WERI-Rb-1 (cell line): ENCODE measurements at regions not wholly inside any gene's neighbourhood (a gene's known extent, or its start where the extent isn't known, plus 50 kb on each side); places are given as distances from the start of the nearest gene placed in this dataset.

ENCODE experiments used
- DNase-seq: peaks from one replicate; pipeline ENCODE4 v3.0.0-alpha.2; 2020
- H3K27ac ChIP-seq: fragments of 250-450 bp; sonication (Bioruptor Pico); 2 replicates; pipeline ENCODE4 v1.5.1; 2020; ENCODE audit warnings: mild to moderate bottlenecking, moderate library complexity
- H3K27me3 ChIP-seq: fragments of 250-450 bp; sonication (Bioruptor Pico); 2 replicates; pipeline ENCODE4 v1.5.1; 2021; ENCODE audit warnings: mild to moderate bottlenecking, low read depth, moderate library complexity; ENCODE audit not compliant: insufficient read depth, severe bottlenecking
- H3K36me3 ChIP-seq: fragments of 250-450 bp; sonication (Bioruptor Pico); 2 replicates; pipeline ENCODE4 v1.5.1; 2020; ENCODE audit warnings: mild to moderate bottlenecking, moderate library complexity
- H3K4me3 ChIP-seq: 2 replicates; pipeline ENCODE4 v1.5.1; 2011; ENCODE audit warnings: low read depth, mild to moderate bottlenecking, control low read depth, low read length
- H3K9me3 ChIP-seq: fragments of 250-450 bp; sonication (Bioruptor Pico); 2 replicates; pipeline ENCODE4 v1.5.1; 2021; ENCODE audit warnings: mild to moderate bottlenecking, moderate library complexity; ENCODE audit not compliant: severe bottlenecking
- CTCF ChIP-seq: IDR thresholded peaks from 2 replicates; pipeline ENCODE4 v1.5.1; 2011; ENCODE audit warnings: low read depth, mild to moderate bottlenecking, control low read depth, inconsistent platforms, low read length

DNA sequence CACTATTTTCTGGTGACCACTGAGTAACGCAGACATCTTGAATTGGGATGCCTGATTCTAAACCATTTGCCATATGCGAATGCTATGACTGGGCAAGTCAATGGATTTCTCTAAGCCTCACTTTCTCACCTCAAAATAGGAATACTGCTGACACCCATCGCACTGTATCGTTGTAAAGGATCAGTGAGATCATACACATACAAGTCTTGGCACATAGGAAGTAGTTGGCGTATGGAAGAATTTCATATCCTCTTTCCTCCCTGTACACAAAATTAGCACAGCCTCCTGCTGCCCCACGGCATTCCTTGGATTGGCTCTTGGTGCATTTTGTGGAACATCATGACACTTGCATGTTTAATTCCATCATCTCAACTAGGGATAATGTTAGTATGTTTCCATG, 366.9 kb downstream of the CMPK2 start:
- Histone ChIP-seq H3K4me3 (no peak overlapping the region), H3K27ac (no peak overlapping the region), H3K27me3 (no peaks in the 10 kb centered on the region), H3K36me3 (no peaks in the 10 kb centered on the region), H3K9me3 (no peaks in the 10 kb centered on the region)
- no peak for TF ChIP-seq CTCF
- no peak for DNase-seq

DNA sequence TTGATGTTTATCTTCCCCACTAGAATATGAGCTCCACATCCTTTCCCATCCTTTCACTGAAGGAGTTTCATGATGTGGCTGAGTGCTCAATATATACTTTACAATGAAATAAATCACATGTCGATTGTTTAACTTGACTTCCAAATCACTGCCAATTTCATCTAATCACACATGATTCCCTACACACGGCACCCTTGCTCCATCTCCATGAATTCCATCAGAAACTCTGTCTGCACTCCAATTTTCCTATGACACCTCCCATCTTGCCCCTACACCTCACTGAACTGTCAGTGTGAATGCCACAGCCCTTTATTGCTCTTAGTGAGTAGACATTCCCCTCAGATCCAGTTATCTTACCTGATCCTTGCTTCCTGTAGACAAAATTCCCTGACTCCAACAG, 366.0 kb downstream of the CMPK2 start:
- Histone ChIP-seq H3K4me3 (no peak overlapping the region), H3K27ac (no peak overlapping the region), H3K9me3 (no peaks in the 10 kb centered on the region), H3K27me3 (no peaks in the 10 kb centered on the region), H3K36me3 (no peaks in the 10 kb centered on the region)
- TF ChIP-seq CTCF, result no peak
- no peak for DNase-seq

GRCh38 chr2:6506361-6506794, 359.3 kb downstream of the CMPK2 start:
- no peaks in the 10 kb centered on the region for H3K27me3 ChIP-seq
- H3K36me3 ChIP-seq, result no peaks in the 10 kb centered on the region
- H3K9me3 ChIP-seq, result no peaks in the 10 kb centered on the region
- no peak for DNase-seq
- H3K4me3 ChIP-seq, result no peak overlapping the region
- TF ChIP-seq CTCF, result no peak
- H3K27ac ChIP-seq, result no peak overlapping the region

DNA sequence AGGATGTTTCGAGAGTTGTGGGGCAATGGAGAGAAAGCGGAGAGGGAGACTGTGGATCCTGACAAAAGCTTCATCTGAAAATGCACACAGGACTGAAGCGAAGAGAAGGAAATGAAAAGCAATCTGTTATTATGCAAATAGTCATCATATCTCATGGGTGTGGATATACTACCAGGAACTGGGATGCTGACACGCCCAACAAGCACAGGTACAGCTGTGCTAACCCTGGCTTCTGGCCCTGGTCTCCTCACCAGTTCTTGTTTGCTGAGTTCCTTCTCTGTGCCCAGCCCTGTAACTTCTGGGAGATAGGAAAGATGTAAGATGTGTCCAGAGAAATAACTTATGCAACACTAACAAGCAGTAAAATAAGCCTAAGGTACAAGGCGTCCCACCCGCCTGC, 358.8 kb downstream of the CMPK2 start:
- DNase-seq, result no peak
- no peaks in the 10 kb centered on the region for H3K36me3 ChIP-seq

DNA sequence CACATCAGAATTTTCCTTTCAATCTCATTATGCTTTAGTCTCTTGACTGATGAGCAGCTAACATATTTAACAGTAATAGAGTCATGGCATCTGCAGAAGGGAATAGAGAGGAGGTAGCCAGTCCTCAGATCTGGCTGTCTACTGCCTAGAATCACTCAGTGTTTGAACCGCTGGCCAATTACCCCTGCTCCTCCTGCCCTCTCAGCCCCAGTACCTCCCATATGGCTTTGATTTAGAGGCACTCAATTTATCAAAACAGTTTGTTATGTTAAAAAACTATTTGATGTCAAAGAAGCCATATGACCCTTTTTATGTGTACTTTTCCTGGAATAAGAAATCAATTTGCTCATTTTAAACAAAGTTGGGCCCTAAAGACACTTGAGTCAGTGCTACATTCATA, 355.2 kb downstream of the CMPK2 start:
- no peaks in the 10 kb centered on the region for H3K9me3 ChIP-seq
- H3K27me3 ChIP-seq, result no peaks in the 10 kb centered on the region
- no peak for DNase-seq
- TF ChIP-seq CTCF, result no peak
- no peaks in the 10 kb centered on the region for H3K36me3 ChIP-seq
- no peak overlapping the region for H3K27ac ChIP-seq
- no peak overlapping the region for H3K4me3 ChIP-seq

More for the DNA sequence above, 358.8 kb downstream of the CMPK2 start:
- no peak for TF ChIP-seq CTCF
- H3K4me3 ChIP-seq, result no peak overlapping the region
- no peak overlapping the region for H3K27ac ChIP-seq
- H3K27me3 ChIP-seq, result no peaks in the 10 kb centered on the region
- no peaks in the 10 kb centered on the region for H3K9me3 ChIP-seq

DNA sequence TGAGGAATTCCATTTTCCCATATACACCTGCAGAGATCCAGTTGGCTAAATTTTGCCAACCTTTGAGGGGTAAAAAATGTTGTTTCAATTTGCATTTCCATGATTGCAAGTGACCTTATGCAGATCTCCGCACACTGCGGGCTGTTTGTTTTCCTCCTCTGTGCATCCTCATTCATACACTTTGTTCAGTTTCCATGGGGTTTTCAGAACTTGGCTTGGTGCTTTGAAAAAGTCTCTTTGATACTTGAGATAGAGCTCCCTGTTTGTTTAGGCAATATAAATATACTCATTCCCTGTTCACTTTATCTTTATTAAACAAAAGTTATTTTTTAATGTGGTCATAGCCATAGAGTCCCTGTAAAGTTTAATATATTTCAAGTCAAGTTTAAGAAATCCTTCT, 353.1 kb downstream of the CMPK2 start:
- DNase-seq, result no peak
- Histone ChIP-seq H3K27ac (no peak overlapping the region), H3K9me3 (no peaks in the 10 kb centered on the region), H3K27me3 (no peaks in the 10 kb centered on the region), H3K36me3 (no peaks in the 10 kb centered on the region), H3K4me3 (no peak overlapping the region)
- no peak for TF ChIP-seq CTCF
